Central memory CD4-positive, alpha-beta T cell (primary cell): ENCODE measurements at regions not wholly inside any gene's neighbourhood (a gene's known extent, or its start where the extent isn't known, plus 50 kb on each side); places are given as distances from the start of the nearest gene placed in this dataset.

Source experiments
- DNase-seq: peaks from one replicate; pipeline ENCODE4 v3.0.0; 2022

GRCh38 chr2:8524823-8525222, 157.0 kb upstream of the ID2 start:
- no peak for DNase-seq

- no peak for DNase-seq
Observed at GRCh38 chr2:8525236-8525581, 156.6 kb upstream of the ID2 start.

- DNase-seq = no peak
Observed at GRCh38 chr2:8525582-8526402, 156.1 kb upstream of the ID2 start.

- no peak for DNase-seq
Observed at GRCh38 chr2:8526403-8526696, 155.5 kb upstream of the ID2 start.

- DNase-seq = no peak
Observed at GRCh38 chr2:8527031-8527430, 154.8 kb upstream of the ID2 start.

GRCh38 chr2:8527676-8528075, 154.2 kb upstream of the ID2 start:
- DNase-seq = no peak

- no peak for DNase-seq
Observed at GRCh38 chr2:8528863-8529262, 153.0 kb upstream of the ID2 start.

- no peak for DNase-seq
Observed at GRCh38 chr2:8529706-8530277, 152.1 kb upstream of the ID2 start.

GRCh38 chr2:8531481-8531880, 150.4 kb upstream of the ID2 start:
- no peak for DNase-seq

GRCh38 chr2:8532438-8532837, 149.4 kb upstream of the ID2 start:
- DNase-seq = no peak

- DNase-seq = no peak
Observed at GRCh38 chr2:8533923-8534322, 147.9 kb upstream of the ID2 start.

GRCh38 chr2:8534386-8534728, 147.5 kb upstream of the ID2 start:
- no peak for DNase-seq

GRCh38 chr2:8534729-8535468, 147.0 kb upstream of the ID2 start:
- no peak for DNase-seq

GRCh38 chr2:8535469-8535795, 146.4 kb upstream of the ID2 start:
- no peak for DNase-seq

- DNase-seq = no peak
Observed at GRCh38 chr2:8535821-8536685, 145.8 kb upstream of the ID2 start.

GRCh38 chr2:8536686-8537561, 144.9 kb upstream of the ID2 start:
- DNase-seq = no peak

- DNase-seq = no peak
Observed at GRCh38 chr2:8537562-8538155, 144.2 kb upstream of the ID2 start.

GRCh38 chr2:8538531-8538930, 143.3 kb upstream of the ID2 start:
- no peak for DNase-seq

- DNase-seq = no peak
Observed at GRCh38 chr2:8538931-8539621, 142.8 kb upstream of the ID2 start.

GRCh38 chr2:8539743-8540551, 141.9 kb upstream of the ID2 start:
- DNase-seq = no peak
